Activated CD8-positive, alpha-beta memory T cell treated with anti-CD3 and anti-CD28 coated beads for 48 hours (primary cell): ENCODE measurements at regions not wholly inside any gene's neighbourhood (a gene's known extent, or its start where the extent isn't known, plus 50 kb on each side); places are given as distances from the start of the nearest gene placed in this dataset.
"Not testable (repeated sequence)": the region's sequence is repeated elsewhere in the genome, so short reads cannot be mapped to it uniquely, and the experiment has no call there.

Experiments
- DNase-seq, 3 experiments: peaks; one replicate each; pipeline ENCODE4 v3.0.0-alpha.2; 2020; ENCODE audit warnings: low read depth in 2 of 3, low spot score in 2 of 3

DNA sequence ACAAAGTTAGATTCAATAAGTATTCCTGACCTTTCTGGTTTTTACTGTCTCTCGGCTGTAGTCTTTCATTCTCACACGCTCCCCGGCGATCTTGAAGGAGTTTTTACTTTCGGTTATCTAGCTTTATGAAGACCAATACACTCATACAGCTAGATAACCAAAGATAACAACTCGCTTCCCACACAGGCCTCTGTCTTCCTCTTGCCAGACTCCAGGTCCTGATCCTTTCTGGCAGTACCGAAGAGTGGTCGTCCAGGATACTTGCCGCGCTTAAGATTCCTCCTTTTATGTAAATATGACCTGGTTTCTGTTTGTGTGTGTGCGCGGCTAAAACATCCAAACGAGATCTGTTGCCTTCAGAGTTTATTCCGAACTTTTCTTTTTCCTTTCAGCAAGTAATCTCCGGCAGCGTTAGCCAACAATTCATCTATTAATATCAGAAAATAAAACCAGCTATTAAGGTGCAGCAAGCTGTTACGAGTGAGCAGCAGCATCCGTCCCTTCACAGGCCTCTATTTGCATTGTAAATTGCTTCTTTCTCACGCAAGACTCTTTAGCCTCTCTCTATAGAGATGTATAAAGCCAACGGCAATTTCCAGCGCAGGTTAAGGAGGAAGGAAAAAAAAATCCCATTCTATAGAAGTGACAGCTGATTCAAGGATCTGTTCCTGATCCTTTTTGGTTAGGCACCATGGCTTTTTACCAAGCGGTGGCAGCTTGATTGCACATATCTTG is 216.1 kb downstream of the MEF2C start:
- DNase-seq, result no peak

GRCh38 chr5:88665750-88666215 is 217.2 kb downstream of the MEF2C start:
- no peak for DNase-seq

DNA sequence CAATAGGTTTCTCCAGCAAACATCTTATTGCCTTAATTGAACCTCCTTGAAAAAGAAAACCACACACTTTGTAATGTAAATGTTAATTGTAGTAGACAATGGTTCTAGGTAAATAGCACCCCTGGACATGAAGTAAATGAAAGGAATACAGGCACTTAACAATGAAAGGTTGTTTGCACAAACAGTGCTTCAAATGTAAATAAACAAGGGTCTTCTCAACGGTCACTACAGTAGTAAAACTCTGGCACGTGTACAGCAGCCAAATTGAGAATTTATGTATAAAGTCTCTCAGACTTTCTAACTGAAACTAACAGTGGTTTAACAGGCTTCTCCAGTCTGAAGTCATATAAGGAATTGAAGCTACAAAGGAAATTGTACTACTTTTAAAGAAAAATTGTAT is 218.3 kb downstream of the MEF2C start:
- DNase-seq, result no peak

DNA sequence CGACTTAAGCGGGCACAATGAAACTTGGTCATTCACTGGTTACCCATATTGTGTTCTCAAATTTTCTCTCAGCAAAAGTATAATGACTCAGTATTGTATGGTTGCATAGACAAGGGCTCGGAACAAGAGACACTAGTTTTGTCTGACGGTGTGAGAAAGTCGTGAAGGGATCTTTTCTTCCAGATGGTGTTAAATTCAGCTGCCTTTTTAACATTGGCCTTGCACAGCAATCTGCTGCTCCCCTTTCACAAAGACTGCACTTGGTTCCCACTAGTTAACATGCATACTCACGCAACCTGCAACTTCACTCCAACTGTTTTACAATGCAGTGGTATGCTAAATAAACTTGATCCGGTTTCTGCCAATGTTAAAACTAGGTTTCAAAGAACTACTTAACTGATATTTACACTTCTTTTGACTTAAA is 219.2 kb downstream of the MEF2C start:
- DNase-seq, result no peak

- no peak for DNase-seq
These were observed 220.1 kb downstream of the MEF2C start for GRCh38 chr5:88662846-88663245.

- DNase-seq, result no peak
These were observed 221.2 kb downstream of the MEF2C start for GRCh38 chr5:88661806-88662207.

DNA sequence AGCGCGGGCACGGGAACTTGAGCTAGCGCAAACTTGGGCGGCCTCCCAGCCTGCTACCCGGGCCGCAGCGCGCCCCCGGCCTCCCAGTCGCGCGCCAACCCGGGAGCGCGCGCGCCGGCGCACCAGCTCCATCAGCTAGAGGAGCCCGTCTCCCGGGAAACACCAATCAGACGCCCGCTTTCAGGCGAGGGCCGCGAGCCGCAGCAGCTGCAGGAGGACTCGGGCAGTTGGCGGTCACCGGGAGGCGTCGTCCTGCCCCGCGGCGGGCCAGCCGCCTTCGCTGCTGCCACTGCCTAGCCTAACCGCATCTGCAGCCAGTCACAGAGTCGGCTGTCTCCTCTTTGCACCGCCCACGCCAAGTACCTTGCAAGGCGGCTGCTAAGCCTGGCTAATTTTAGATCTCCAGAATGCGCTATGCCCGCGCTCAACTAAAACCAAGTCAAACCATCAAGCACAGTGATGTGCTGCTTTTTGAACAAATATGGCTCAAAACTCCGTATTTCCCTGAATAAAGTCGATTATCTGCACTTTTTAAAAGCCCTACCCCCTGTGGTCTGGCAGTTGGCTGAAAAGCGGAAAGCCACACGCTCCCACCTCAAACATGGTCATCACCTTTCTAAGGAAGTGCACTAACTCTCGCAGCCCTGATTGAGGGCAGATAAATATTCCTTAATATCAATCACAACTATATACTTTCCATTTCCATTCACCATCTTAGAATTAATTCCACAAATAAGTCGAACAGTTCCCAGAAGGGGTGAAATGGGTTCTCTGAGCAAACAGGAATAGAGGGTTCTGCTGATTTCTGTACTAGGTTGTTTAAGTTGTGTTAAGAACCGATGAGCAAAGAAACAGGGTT is 221.8 kb downstream of the MEF2C start:
- no peak for DNase-seq

DNA sequence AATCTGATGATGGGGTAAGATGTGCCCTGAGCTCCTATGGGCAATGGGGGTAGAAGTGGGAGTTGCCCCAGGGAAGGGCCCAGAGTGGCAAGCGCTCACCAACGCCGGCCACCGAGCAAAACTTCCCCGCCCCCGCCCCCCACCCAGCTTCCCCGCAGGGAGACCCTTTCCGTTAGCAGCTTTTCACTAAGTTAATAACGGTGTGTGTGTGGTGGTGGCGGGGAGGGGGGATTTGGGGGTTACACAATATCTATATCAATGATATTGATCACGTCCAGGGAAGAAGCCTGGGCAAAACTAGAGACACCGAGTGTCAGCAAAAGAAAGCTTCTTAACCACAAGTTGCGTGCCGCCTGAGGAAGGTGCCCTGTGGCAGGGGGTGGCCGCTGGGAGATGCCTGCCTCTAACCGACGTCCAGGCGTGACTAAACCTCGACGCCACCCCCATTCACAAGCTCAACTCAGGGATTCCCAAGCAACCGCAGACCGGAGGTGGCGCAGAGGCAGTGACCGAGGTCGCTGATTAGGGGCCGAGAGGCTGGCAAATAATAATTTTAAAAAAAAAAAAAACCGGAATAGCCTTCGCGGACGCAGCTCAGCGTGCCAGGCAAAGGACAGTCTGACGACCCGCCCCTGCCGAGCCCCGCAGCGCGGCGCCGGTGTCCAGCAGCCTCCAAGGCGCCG is 222.6 kb downstream of the MEF2C start:
- no peak for DNase-seq

DNA sequence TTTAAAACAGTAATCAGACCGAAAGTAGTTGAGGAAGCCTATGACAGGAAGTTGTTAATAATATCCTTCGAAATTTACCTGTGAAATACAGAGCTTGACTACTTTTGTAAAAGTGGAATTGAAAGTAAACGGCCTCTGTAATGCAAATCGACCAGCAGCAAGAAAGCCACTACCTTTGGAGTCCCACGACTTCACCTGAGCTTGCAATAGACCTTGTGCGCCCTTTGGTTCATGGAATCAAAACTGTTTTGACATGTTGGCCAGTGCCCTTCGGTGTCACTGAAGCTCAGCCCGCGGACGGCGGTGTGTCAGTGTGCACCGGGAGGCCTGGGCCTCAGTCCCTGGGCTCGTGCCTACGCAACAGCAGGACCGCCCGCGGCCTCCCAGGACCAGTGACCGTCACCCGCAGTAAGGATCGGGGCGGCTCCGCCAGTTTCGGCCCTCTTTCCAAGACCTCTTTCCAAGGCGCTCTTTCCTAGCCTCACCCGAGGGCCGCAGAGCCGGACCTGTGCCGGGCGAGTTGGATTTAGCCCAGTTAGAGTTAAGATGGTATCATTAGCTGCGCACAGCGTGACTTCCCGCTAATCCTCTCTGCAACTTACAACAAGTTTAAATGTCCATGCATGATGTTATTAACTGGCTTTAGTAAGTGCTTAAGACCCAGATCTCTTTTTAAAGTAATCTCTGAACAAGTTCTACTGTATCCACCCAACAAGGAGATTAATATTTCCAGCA is 223.3 kb downstream of the MEF2C start:
- no peak for DNase-seq

DNA sequence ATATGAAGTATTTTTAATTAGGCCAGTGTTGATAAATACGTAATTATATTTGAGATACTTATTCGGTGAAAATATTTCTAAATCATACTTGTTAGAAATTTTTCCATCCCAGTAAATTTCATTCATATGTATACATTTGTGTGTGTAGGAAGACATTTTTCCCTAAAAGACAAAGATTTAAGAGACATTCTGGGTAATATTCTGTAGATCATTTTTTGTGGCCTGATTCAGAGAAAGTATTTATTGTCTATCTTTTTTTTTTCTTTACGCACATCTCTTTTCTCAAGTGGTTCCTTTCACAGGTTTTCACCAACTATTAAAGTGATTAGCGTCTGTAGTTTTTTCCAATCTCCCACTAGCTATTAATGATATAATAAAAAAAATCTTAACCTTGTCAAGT is 224.1 kb downstream of the MEF2C start:
- no peak for DNase-seq

DNA sequence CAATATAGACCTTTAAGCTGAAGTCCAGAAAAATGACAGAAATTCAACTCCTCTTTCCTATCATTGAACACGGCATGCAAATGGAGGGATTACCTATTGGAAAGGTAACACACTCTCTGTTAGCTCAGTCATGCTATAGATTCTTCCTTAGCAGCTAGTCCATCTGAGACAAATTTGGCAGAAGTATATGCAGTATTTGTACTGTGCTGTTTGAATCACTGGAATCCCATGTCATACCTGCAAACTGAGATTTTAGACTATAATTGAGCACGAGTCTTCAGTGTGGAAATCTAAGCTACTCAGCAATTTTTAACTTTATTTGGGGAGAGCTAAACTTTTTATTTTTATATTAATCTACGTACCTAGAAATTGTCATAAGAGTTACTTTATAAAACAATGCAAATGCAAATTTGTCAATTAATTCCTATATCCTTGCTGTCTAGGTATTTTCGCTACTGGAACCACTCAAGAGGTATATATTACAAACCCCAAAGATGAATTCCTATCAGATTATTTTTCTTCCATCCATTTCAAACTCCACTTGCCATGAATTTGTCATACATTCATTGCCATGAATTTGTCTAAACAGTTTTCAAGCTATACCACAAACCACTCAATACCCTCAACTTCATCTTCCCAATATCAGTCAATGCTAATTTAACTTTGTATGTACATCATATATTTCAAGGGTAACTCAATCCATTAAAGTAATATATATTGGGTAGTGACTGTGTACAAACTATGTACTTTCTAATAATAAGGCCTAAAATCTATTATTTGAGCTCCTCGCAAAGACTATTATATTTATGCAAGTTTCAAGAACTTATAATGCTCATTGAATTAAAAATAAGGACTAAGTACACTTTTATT is 224.8 kb downstream of the MEF2C start:
- DNase-seq, result no peak

GRCh38 chr5:88657136-88657535 is 225.8 kb downstream of the MEF2C start:
- no peak for DNase-seq

DNA sequence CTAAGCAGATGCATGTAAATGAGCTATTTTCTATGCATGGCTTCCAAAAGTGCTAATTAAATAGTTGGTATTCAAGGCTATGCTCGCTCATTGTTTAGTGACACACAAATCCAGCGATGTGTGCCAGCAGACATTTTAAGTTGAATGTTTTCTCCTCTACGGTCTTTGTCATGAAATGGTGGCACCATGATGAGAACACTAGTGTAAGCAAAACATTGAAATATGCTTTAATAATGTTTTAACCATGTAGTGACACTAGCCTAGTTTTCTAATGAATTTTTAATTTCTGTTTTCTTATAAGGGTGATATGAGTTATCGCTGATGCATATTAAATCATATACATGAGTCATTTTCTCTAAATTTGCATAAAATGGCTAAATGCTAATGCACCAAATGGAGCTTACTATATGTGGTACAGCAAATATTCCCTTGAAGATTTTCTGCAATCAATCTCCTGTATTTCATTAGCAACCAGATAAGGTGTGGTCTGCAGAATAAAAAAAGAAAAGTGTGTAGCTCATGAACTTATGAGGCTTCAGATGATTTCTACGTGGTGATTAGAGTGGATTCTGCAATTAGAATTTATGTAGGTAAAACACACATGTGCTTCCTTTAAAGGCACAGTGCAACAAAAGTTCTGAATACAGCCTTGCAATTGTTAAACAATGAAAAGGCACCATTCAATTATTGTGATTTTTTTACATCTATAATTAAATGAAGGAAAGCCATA is 226.6 kb downstream of the MEF2C start:
- no peak for DNase-seq

DNA sequence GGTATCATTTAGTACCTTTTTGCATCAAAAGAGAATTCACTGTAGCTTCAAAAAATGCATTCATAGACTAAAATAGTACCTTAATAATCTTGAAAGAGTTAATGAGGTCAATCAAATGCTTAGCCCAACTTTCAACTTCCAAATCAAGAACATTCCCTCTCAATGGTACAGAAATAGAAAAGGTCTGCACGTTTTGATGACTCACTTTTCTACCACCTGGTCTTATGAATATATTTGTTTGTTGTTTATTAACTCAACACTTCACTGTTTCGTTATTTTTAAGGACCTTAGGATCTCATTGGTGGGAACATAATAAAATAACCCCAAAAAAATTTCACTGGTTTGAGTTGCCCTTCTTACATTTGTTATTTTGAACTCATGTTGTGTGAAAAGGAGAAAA is 229.5 kb downstream of the MEF2C start:
- no peak for DNase-seq

DNA sequence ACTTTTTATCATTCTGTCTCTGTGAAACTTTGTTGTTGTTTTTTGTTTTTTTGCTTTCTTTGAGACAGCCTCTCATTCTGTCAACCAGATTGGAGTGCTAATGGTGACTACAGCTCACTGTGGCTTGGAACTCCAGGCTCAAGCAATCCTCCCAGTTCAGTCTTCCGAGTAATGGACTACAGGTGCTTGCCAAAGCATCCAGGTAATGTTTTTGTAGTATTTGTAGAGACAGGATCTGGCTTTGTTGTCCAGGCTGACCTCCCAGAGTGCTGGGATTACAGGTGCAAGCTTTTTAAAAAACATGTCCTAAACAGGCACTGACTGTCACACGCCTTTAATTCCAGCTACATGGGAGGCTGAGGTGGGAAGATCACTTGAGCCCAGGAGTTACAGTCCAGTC is 235.1 kb downstream of the MEF2C start:
- no peak for DNase-seq

DNA sequence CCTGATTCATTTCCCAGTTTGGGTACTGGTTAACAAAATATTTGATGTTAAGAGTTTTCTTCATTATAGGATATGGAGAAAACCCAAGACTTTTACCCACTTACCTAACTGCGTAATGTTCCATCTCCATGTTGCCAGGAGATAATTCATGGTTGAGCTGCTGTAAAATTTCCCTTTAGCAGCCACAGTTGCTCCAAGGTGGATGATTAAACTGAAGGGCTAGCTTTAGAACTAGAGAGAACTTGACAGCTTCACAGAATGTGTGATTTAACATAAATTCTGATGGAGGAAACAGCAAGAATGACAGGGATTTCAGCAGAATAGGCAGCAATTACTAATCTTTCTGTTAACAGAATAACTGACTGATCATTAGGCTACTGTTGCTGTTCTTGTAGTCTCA is 236.1 kb downstream of the MEF2C start:
- no peak for DNase-seq

DNA sequence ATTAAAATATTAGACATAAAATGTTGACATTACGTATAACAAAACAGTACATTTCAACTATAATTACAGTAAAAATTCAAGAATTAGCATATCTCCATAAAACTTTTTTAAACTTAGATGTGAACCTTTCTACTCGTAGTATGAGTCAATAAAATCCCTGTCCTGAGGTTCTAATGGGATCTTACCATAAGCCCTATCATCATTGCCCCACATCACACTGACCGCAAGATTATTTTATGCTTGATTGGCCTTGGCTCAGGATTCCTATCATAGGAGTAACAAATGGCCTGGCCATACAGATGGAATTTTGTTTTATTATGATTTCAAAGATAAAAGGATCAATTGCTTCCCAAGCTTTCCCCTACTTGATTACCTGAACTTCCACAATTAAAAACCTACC is 238.3 kb downstream of the MEF2C start:
- no peak for DNase-seq

GRCh38 chr5:88643315-88643714 is 239.7 kb downstream of the MEF2C start:
- no peak for DNase-seq

- DNase-seq, result no peak
These were observed 249.0 kb downstream of the MEF2C start for GRCh38 chr5:88634014-88634413.

GRCh38 chr5:88622890-88623289 is 260.1 kb downstream of the MEF2C start:
- not testable (repeated sequence) for DNase-seq
